ENCODE measurements at regions not wholly inside any gene's neighbourhood (a gene's known extent, or its start where the extent isn't known, plus 50 kb on each side); places are given as distances from the start of the nearest gene placed in this dataset.

DNA sequence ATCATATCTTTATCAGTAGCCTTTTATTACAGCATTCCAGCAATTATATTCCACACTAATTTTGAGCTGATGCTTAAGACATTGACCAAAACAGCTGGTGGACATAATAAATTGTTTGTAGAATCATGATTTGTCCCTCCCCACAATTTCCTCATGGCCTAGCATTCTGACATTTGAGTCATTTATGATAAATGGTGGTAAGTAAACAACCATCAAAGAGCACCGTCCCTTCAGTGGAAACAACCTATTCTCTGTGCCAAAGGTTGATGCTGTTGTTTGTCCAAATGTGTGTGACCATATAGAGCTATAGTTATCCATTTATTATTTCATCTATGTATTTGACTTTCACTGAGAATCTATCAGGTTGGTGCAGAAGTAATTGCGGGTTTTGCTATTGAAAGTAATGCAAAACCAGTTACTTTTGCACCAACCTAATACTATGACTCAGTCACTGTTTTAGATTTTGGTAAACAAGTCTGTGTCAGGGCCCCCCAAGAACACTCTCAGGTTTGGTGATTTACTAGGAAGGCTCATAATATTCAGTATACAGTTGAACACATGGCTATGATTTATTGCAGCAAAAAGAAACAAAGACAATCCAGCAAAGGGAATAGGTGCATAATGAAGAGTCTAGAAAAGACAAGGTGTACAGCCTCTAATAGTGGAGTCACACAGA is 608.7 kb upstream of the REG3G start (continued):
- TF ChIP-seq ZNF256 (CRISPR knock-in tag; conservative IDR thresholded peaks at IDR 0.05) (no peak), NFATC3 (CRISPR knock-in tag; IDR thresholded peaks at IDR 0.05) (no peak), SKI (IDR thresholded peaks at IDR 0.05; ENCODE audit: partially characterized antibody) (peak; percentile 45), THYN1 (CRISPR knock-in tag; IDR thresholded peaks at IDR 0.05; ENCODE audit: borderline replicate concordance, low read depth) (no peak), KDM5B (CRISPR knock-in tag; IDR thresholded peaks at IDR 0.05; ENCODE audit: borderline replicate concordance) (no peak), ZNF143 (CRISPR knock-in tag; IDR thresholded peaks at IDR 0.05) (no peak), ZNF367 (CRISPR knock-in tag; IDR thresholded peaks at IDR 0.05; ENCODE audit: borderline replicate concordance) (no peak), SOX13 (IDR thresholded peaks at IDR 0.05) (no peak), SOX13 (CRISPR knock-in tag; conservative IDR thresholded peaks at IDR 0.05 in 1 of 2, IDR thresholded peaks at IDR 0.05 in 1 of 2) (peak in 1 of 2 experiments; percentile 57; a peak in 2 of 4 replicates), POLR2AphosphoS5 (IDR thresholded peaks at IDR 0.05; ENCODE audit: low read depth, low read length) (no peak), ZNF766 (CRISPR knock-in tag; IDR thresholded peaks at IDR 0.05; ENCODE audit: borderline replicate concordance) (no peak), FOXK1 (CRISPR knock-in tag; IDR thresholded peaks at IDR 0.05; ENCODE audit: borderline replicate concordance, low read depth) (peak; percentile 59; the same call in 1 of the 2 replicates), AHR (CRISPR knock-in tag; IDR thresholded peaks at IDR 0.05) (no peak), PAWR (CRISPR knock-in tag; IDR thresholded peaks at IDR 0.05; ENCODE audit: borderline replicate concordance) (no peak), TCF7L2 (IDR thresholded peaks at IDR 0.05; ENCODE audit: low read depth, low read length) (peak; percentile 55), ESRRA (CRISPR knock-in tag; IDR thresholded peaks at IDR 0.05; ENCODE audit: low read depth) (no peak), ZC3H13 (CRISPR knock-in tag; IDR thresholded peaks at IDR 0.05) (no peak), DMAP1 (CRISPR knock-in tag; IDR thresholded peaks at IDR 0.05) (no peak), ZFP62 (CRISPR knock-in tag; IDR thresholded peaks at IDR 0.05) (no peak)
- TF ChIP-seq, protein P1, sequence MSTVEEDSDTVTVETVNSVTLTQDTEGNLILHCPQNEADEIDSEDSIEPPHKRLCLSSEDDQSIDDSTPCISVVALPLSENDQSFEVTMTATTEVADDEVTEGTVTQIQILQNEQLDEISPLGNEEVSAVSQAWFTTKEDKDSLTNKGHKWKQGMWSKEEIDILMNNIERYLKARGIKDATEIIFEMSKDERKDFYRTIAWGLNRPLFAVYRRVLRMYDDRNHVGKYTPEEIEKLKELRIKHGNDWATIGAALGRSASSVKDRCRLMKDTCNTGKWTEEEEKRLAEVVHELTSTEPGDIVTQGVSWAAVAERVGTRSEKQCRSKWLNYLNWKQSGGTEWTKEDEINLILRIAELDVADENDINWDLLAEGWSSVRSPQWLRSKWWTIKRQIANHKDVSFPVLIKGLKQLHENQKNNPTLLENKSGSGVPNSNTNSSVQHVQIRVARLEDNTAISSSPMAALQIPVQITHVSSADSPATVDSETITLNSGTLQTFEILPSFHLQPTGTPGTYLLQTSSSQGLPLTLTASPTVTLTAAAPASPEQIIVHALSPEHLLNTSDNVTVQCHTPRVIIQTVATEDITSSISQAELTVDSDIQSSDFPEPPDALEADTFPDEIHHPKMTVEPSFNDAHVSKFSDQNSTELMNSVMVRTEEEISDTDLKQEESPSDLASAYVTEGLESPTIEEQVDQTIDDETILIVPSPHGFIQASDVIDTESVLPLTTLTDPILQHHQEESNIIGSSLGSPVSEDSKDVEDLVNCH (CRISPR knock-in tag; IDR thresholded peaks at IDR 0.05): no peak
- TF ChIP-seq, protein P2, sequence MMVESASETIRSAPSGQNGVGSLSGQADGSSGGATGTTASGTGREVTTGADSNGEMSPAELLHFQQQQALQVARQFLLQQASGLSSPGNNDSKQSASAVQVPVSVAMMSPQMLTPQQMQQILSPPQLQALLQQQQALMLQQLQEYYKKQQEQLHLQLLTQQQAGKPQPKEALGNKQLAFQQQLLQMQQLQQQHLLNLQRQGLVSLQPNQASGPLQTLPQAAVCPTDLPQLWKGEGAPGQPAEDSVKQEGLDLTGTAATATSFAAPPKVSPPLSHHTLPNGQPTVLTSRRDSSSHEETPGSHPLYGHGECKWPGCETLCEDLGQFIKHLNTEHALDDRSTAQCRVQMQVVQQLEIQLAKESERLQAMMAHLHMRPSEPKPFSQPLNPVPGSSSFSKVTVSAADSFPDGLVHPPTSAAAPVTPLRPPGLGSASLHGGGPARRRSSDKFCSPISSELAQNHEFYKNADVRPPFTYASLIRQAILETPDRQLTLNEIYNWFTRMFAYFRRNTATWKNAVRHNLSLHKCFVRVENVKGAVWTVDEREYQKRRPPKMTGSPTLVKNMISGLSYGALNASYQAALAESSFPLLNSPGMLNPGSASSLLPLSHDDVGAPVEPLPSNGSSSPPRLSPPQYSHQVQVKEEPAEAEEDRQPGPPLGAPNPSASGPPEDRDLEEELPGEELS (CRISPR knock-in tag; IDR thresholded peaks at IDR 0.05): peak; percentile 60
- TF ChIP-seq, protein P3, sequence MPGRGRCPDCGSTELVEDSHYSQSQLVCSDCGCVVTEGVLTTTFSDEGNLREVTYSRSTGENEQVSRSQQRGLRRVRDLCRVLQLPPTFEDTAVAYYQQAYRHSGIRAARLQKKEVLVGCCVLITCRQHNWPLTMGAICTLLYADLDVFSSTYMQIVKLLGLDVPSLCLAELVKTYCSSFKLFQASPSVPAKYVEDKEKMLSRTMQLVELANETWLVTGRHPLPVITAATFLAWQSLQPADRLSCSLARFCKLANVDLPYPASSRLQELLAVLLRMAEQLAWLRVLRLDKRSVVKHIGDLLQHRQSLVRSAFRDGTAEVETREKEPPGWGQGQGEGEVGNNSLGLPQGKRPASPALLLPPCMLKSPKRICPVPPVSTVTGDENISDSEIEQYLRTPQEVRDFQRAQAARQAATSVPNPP (CRISPR knock-in tag; IDR thresholded peaks at IDR 0.05): no peak
- TF ChIP-seq, protein P4, sequence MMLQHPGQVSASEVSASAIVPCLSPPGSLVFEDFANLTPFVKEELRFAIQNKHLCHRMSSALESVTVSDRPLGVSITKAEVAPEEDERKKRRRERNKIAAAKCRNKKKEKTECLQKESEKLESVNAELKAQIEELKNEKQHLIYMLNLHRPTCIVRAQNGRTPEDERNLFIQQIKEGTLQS (CRISPR knock-in tag; IDR thresholded peaks at IDR 0.05): no peak
- TF ChIP-seq, protein P5, sequence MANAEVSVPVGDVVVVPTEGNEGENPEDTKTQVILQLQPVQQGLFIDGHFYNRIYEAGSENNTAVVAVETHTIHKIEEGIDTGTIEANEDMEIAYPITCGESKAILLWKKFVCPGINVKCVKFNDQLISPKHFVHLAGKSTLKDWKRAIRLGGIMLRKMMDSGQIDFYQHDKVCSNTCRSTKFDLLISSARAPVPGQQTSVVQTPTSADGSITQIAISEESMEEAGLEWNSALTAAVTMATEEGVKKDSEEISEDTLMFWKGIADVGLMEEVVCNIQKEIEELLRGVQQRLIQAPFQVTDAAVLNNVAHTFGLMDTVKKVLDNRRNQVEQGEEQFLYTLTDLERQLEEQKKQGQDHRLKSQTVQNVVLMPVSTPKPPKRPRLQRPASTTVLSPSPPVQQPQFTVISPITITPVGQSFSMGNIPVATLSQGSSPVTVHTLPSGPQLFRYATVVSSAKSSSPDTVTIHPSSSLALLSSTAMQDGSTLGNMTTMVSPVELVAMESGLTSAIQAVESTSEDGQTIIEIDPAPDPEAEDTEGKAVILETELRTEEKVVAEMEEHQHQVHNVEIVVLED (CRISPR knock-in tag; IDR thresholded peaks at IDR 0.05; ENCODE audit: borderline replicate concordance): no peak

All from HepG2 (cell line).